HUES48 (cell line): ENCODE measurements at regions not wholly inside any gene's neighbourhood (a gene's known extent, or its start where the extent isn't known, plus 50 kb on each side); places are given as distances from the start of the nearest gene placed in this dataset.

ENCODE experiments used
- H3K27ac ChIP-seq: one replicate; pipeline ENCODE4 v1.7.0; 2013; ENCODE audit warnings: low read depth, low read length, inconsistent platforms
- H3K27me3 ChIP-seq: 2 replicates; pipeline ENCODE4 v1.6.1; 2013; ENCODE audit warnings: mild to moderate bottlenecking, low read length; ENCODE audit not compliant: control insufficient read depth, insufficient read depth
- H3K36me3 ChIP-seq: 2 replicates; pipeline ENCODE4 v1.6.1; 2013; ENCODE audit warnings: low read length; ENCODE audit not compliant: control insufficient read depth, insufficient read depth
- H3K4me1 ChIP-seq: 2 replicates; pipeline ENCODE4 v1.6.1; 2013; ENCODE audit warnings: mild to moderate bottlenecking, low read length; ENCODE audit not compliant: control insufficient read depth, insufficient read depth
- H3K4me3 ChIP-seq: 2 replicates; pipeline ENCODE4 v1.5.1; 2013; ENCODE audit warnings: mild to moderate bottlenecking, low read depth, low read length
- H3K9ac ChIP-seq: 2 replicates; pipeline ENCODE4 v1.6.1; 2013; ENCODE audit warnings: mild to moderate bottlenecking, low read depth, low read length, moderate library complexity
- H3K9me3 ChIP-seq: 2 replicates; pipeline ENCODE4 v1.6.1; 2013; ENCODE audit warnings: low read length; ENCODE audit not compliant: control insufficient read depth, insufficient read depth

- no peak overlapping the region for H3K9ac ChIP-seq
- H3K4me3 ChIP-seq = no peak overlapping the region
- no peak overlapping the region for H3K27ac ChIP-seq
- H3K9me3 ChIP-seq = no peaks in the 10 kb centered on the region
- peaks cover 7% of the 10 kb centered on the region for H3K4me1 ChIP-seq
- H3K36me3 ChIP-seq = no peaks in the 10 kb centered on the region
- H3K27me3 ChIP-seq = no peaks in the 10 kb centered on the region
Measured at GRCh38 chr13:43984292-43984691, 104.6 kb downstream of the LACC1 start.

GRCh38 chr13:43985422-43986072 is 105.8 kb downstream of the LACC1 start:
- H3K27ac ChIP-seq = no peak overlapping the region
- no peak overlapping the region for H3K9ac ChIP-seq
- no peak overlapping the region for H3K4me3 ChIP-seq
- no peaks in the 10 kb centered on the region for H3K9me3 ChIP-seq
- no peaks in the 10 kb centered on the region for H3K36me3 ChIP-seq
- peaks cover 7% of the 10 kb centered on the region for H3K4me1 ChIP-seq
- no peaks in the 10 kb centered on the region for H3K27me3 ChIP-seq

- Histone ChIP-seq H3K4me1 (peaks cover 9% of the 10 kb centered on the region), H3K9ac (no peak overlapping the region), H3K9me3 (no peaks in the 10 kb centered on the region), H3K4me3 (no peak overlapping the region), H3K27me3 (no peaks in the 10 kb centered on the region), H3K27ac (no peak overlapping the region), H3K36me3 (no peaks in the 10 kb centered on the region)
Measured at GRCh38 chr13:43986421-43986981, 106.8 kb downstream of the LACC1 start.

GRCh38 chr13:43988302-43988701 is 108.6 kb downstream of the LACC1 start:
- no peak overlapping the region for H3K9ac ChIP-seq
- H3K27ac ChIP-seq = no peak overlapping the region
- H3K36me3 ChIP-seq = no peaks in the 10 kb centered on the region
- H3K4me1 ChIP-seq = peaks cover 14% of the 10 kb centered on the region
- no peaks in the 10 kb centered on the region for H3K27me3 ChIP-seq
- no peaks in the 10 kb centered on the region for H3K9me3 ChIP-seq
- H3K4me3 ChIP-seq = no peak overlapping the region

DNA sequence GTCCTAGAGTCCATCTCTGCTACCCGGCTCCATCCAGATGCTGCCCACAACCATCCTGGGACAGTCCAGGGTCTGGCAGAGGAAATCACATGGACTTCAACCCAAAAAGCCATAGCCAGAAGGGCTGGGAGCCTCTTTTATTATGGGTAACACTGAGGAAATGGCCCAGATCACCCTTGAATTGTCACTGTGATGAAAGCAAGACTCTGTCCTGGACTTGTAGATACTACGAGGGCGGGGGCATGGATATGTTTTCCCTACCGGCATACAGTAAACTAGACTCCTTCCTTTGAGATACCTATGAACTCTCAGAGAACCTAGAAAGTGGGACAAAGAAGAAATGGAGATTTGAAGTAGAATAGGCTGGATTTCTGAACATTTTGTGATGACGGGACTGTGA is 110.3 kb downstream of the LACC1 start:
- H3K9me3 ChIP-seq = no peaks in the 10 kb centered on the region
- no peak overlapping the region for H3K27ac ChIP-seq
- no peak overlapping the region for H3K4me3 ChIP-seq
- H3K4me1 ChIP-seq = peaks cover 8% of the 10 kb centered on the region
- H3K9ac ChIP-seq = no peak overlapping the region
- H3K36me3 ChIP-seq = no peaks in the 10 kb centered on the region
- no peaks in the 10 kb centered on the region for H3K27me3 ChIP-seq

- Histone ChIP-seq H3K4me3 (no peak overlapping the region), H3K4me1 (peaks cover 8% of the 10 kb centered on the region), H3K9ac (no peak overlapping the region)
Measured at GRCh38 chr13:43990829-43991228, 111.1 kb downstream of the LACC1 start.

GRCh38 chr13:43991773-43992201 is 112.1 kb downstream of the LACC1 start:
- Histone ChIP-seq H3K27ac (no peak overlapping the region), H3K36me3 (no peaks in the 10 kb centered on the region), H3K27me3 (no peaks in the 10 kb centered on the region), H3K4me1 (peaks cover 8% of the 10 kb centered on the region), H3K4me3 (no peak overlapping the region), H3K9me3 (no peaks in the 10 kb centered on the region), H3K9ac (no peak overlapping the region)

More at GRCh38 chr13:43990829-43991228, 111.1 kb downstream of the LACC1 start:
- Histone ChIP-seq H3K27ac (no peak overlapping the region), H3K36me3 (no peaks in the 10 kb centered on the region), H3K27me3 (no peaks in the 10 kb centered on the region), H3K9me3 (no peaks in the 10 kb centered on the region)

GRCh38 chr13:43992211-43992610 is 112.5 kb downstream of the LACC1 start:
- no peak overlapping the region for H3K27ac ChIP-seq
- no peak overlapping the region for H3K4me3 ChIP-seq
- H3K27me3 ChIP-seq = no peaks in the 10 kb centered on the region
- peaks cover 8% of the 10 kb centered on the region for H3K4me1 ChIP-seq
- no peak overlapping the region for H3K9ac ChIP-seq
- no peaks in the 10 kb centered on the region for H3K9me3 ChIP-seq
- no peaks in the 10 kb centered on the region for H3K36me3 ChIP-seq

DNA sequence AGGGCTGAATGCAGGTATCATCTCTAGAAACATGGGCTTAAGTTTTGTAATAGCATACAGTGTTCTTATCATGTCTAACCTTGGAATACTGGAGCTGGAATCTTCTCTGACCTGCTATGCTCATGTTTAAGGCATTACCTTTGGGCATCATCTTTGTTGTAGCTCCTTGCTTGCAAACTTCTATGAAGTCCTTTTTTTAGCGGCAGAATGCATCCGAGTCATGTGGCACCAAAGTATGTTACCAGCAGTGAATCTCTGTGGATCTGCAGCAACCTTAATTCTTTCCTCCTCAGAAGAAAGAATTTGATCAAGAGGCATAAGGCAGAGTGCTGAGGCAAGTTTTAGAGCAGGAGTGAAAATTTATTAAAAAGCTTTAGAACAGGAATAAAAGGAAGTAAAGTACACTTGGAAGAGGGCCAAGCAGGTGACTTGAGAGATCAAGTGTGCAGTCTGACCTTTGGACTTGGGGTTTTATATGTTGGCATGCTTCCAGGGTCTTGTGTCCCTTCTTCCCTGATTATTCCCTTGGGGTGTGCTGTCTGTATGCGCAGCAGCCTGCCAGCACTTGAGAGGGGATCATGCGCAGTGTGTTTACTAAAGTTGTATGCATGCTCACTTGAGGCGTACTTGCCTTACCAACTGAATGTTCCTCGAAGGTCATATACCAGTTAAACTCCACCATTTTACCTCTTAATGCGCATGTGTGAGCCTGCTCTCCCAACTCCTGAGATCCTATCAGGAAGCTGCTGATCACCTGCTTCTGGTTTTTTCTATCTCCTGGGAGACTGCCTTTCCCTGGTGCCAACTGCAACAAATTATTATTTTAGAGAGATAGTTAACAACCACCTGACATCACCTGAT is 115.5 kb downstream of the LACC1 start:
- Histone ChIP-seq H3K27ac (no peak overlapping the region), H3K27me3 (no peaks in the 10 kb centered on the region), H3K4me3 (no peak overlapping the region), H3K4me1 (peaks cover 8% of the 10 kb centered on the region), H3K9me3 (no peaks in the 10 kb centered on the region), H3K36me3 (no peaks in the 10 kb centered on the region), H3K9ac (no peak overlapping the region)

- Histone ChIP-seq H3K9me3 (no peaks in the 10 kb centered on the region), H3K36me3 (no peaks in the 10 kb centered on the region), H3K27me3 (no peaks in the 10 kb centered on the region), H3K4me3 (no peak overlapping the region), H3K27ac (no peak overlapping the region), H3K4me1 (peaks cover 8% of the 10 kb centered on the region), H3K9ac (no peak overlapping the region)
Measured at GRCh38 chr13:43996221-43996620, 116.5 kb downstream of the LACC1 start.

DNA sequence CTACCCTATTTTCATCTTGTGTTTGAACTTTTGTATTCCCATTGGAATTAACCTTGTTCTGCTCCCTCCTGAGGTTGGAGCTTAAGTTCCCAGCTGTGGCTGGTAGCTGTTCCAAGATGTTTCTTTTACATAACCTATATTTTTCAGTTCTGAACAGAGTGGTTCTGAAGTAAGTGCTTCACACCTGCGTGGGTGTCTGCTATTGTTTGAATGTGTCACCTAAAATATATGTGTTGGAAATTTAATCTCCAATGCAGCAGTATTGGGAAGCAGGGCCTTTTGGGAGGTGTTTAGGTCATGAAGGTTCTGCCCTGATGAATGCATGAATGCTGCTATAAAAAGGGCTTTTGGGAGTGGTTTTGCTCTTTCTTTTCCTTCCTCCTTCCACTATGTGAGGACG is 123.8 kb downstream of the LACC1 start:
- H3K27ac ChIP-seq = no peak overlapping the region
- H3K9me3 ChIP-seq = no peaks in the 10 kb centered on the region
- H3K4me3 ChIP-seq = no peak overlapping the region
- H3K36me3 ChIP-seq = no peaks in the 10 kb centered on the region
- no peaks in the 10 kb centered on the region for H3K27me3 ChIP-seq
- no peak overlapping the region for H3K9ac ChIP-seq
- no peaks in the 10 kb centered on the region for H3K4me1 ChIP-seq
